ENCODE measurements at regions not wholly inside any gene's neighbourhood (a gene's known extent, or its start where the extent isn't known, plus 50 kb on each side); places are given as distances from the start of the nearest gene placed in this dataset.
"Not testable (repeated sequence)": the region's sequence is repeated elsewhere in the genome, so short reads cannot be mapped to it uniquely, and the experiment has no call there.

- Mint-ChIP-seq H3K27ac (no peak overlapping the region), H3K36me3 (no peaks in the 10 kb centered on the region), H3K9me3 (peaks cover 4 to 8% of the 10 kb centered on the region in 2 donors)
- DNase-seq (ENCODE audit: low spot score in 2 of 2) (no peak), ATAC-seq (no peak)
Measured at GRCh38 chr5:103886826-103887225, 324.2 kb upstream of the NUDT12 start.

- H3K27ac Mint-ChIP-seq = no peak overlapping the region
- peaks cover 4 to 5% of the 10 kb centered on the region in 2 donors for H3K9me3 Mint-ChIP-seq
- DNase-seq (ENCODE audit: low spot score in 2 of 2) (no peak), ATAC-seq (no peak)
- no peaks in the 10 kb centered on the region for H3K36me3 Mint-ChIP-seq
Measured at GRCh38 chr5:103883143-103883542, 320.6 kb upstream of the NUDT12 start.

- Mint-ChIP-seq H3K27ac (no peak overlapping the region), H3K9me3 (peaks cover 1 to 5% of the 10 kb centered on the region in 2 donors), H3K36me3 (no peaks in the 10 kb centered on the region)
- ATAC-seq (no peak), DNase-seq (ENCODE audit: low spot score in 2 of 2) (no peak)
Measured at GRCh38 chr5:103881560-103881959, 319.0 kb upstream of the NUDT12 start.

- Mint-ChIP-seq H3K27ac (no peak overlapping the region), H3K9me3 (no peaks in the 10 kb centered on the region), H3K36me3 (no peaks in the 10 kb centered on the region)
- DNase-seq (ENCODE audit: low spot score in 2 of 2) = no peak
- ATAC-seq = no peak
Measured at GRCh38 chr5:103867857-103868598, 305.4 kb upstream of the NUDT12 start.

GRCh38 chr5:103866169-103866568 lies 303.6 kb upstream of the NUDT12 start:
- Mint-ChIP-seq H3K9me3 (no peaks in the 10 kb centered on the region), H3K27ac (no peak overlapping the region), H3K36me3 (no peaks in the 10 kb centered on the region)
- no peak for ATAC-seq
- no peak for DNase-seq (ENCODE audit: low spot score in 2 of 2)

- no peak for ATAC-seq
- H3K9me3 Mint-ChIP-seq = peaks cover 0 to 7% of the 10 kb centered on the region in 2 donors
- no peaks in the 10 kb centered on the region for H3K36me3 Mint-ChIP-seq
- DNase-seq (ENCODE audit: low spot score in 2 of 2) = no peak
- no peak overlapping the region for H3K27ac Mint-ChIP-seq
Measured at GRCh38 chr5:103862398-103862797, 299.8 kb upstream of the NUDT12 start.

GRCh38 chr5:103860327-103860726 lies 297.7 kb upstream of the NUDT12 start:
- no peak for DNase-seq (ENCODE audit: low spot score in 2 of 2)
- ATAC-seq = no peak
- peaks cover 11 to 17% of the 10 kb centered on the region in 2 donors for H3K9me3 Mint-ChIP-seq
- H3K27ac Mint-ChIP-seq = no peak overlapping the region
- no peaks in the 10 kb centered on the region for H3K36me3 Mint-ChIP-seq

- H3K36me3 Mint-ChIP-seq, ATAC-seq: not testable (repeated sequence)
Measured at GRCh38 chr5:103858367-103858766, 295.8 kb upstream of the NUDT12 start.

GRCh38 chr5:103851091-103851490 lies 288.5 kb upstream of the NUDT12 start:
- DNase-seq (ENCODE audit: low spot score in 2 of 2) = no peak
- Mint-ChIP-seq H3K27ac (no peak overlapping the region), H3K36me3 (no peaks in the 10 kb centered on the region), H3K9me3 (peaks cover 6 to 9% of the 10 kb centered on the region in 2 donors)
- ATAC-seq = no peak

More at GRCh38 chr5:103858367-103858766, 295.8 kb upstream of the NUDT12 start:
- DNase-seq (ENCODE audit: low spot score in 2 of 2); H3K27ac Mint-ChIP-seq: not testable (repeated sequence)
- peaks cover 13 to 17% of the 10 kb centered on the region in 2 donors for H3K9me3 Mint-ChIP-seq

GRCh38 chr5:103849934-103850333 lies 287.3 kb upstream of the NUDT12 start:
- Mint-ChIP-seq H3K36me3 (no peaks in the 10 kb centered on the region), H3K9me3 (peaks cover 3 to 5% of the 10 kb centered on the region in 2 donors), H3K27ac (no peak overlapping the region)
- DNase-seq (ENCODE audit: low spot score in 2 of 2) = no peak
- peak in 1 of 2 donors; percentile 51 for ATAC-seq

GRCh38 chr5:103847060-103847459 lies 284.5 kb upstream of the NUDT12 start:
- Mint-ChIP-seq H3K9me3 (peaks cover 1 to 11% of the 10 kb centered on the region in 2 donors), H3K27ac (no peak overlapping the region), H3K36me3 (no peaks in the 10 kb centered on the region)
- DNase-seq (ENCODE audit: low spot score in 2 of 2) = no peak
- no peak for ATAC-seq

- H3K27ac Mint-ChIP-seq = no peak overlapping the region
- H3K9me3 Mint-ChIP-seq = peaks cover 6 to 17% of the 10 kb centered on the region in 2 donors
- no peaks in the 10 kb centered on the region for H3K36me3 Mint-ChIP-seq
- DNase-seq (ENCODE audit: low spot score in 2 of 2) = no peak
- ATAC-seq = no peak
Measured at GRCh38 chr5:103842936-103843335, 280.3 kb upstream of the NUDT12 start.

GRCh38 chr5:103840600-103840999 lies 278.0 kb upstream of the NUDT12 start:
- Mint-ChIP-seq H3K9me3 (peaks cover 12 to 16% of the 10 kb centered on the region in 2 donors), H3K27ac (no peak overlapping the region), H3K36me3 (no peaks in the 10 kb centered on the region)
- DNase-seq (ENCODE audit: low spot score in 2 of 2) = no peak
- ATAC-seq = no peak

- DNase-seq (ENCODE audit: low spot score in 2 of 2) (no peak), ATAC-seq (no peak)
- Mint-ChIP-seq H3K9me3 (peaks cover 3 to 10% of the 10 kb centered on the region in 2 donors), H3K36me3 (no peaks in the 10 kb centered on the region), H3K27ac (no peak overlapping the region)
Measured at GRCh38 chr5:103834216-103834615, 271.6 kb upstream of the NUDT12 start.

GRCh38 chr5:103829585-103829984 lies 267.0 kb upstream of the NUDT12 start:
- H3K27ac Mint-ChIP-seq = no peak overlapping the region
- ATAC-seq = no peak

GRCh38 chr5:103827976-103828375 lies 265.4 kb upstream of the NUDT12 start:
- DNase-seq (ENCODE audit: low spot score in 2 of 2) (no peak), ATAC-seq (no peak)
- peaks cover 0 to 13% of the 10 kb centered on the region in 2 donors for H3K9me3 Mint-ChIP-seq
- H3K27ac Mint-ChIP-seq = no peak overlapping the region
- no peaks in the 10 kb centered on the region for H3K36me3 Mint-ChIP-seq

More at GRCh38 chr5:103829585-103829984, 267.0 kb upstream of the NUDT12 start:
- DNase-seq (ENCODE audit: low spot score in 2 of 2) = peak in 1 of 2 donors; percentile 2
- peaks cover 0 to 17% of the 10 kb centered on the region in 2 donors for H3K9me3 Mint-ChIP-seq
- H3K36me3 Mint-ChIP-seq = no peaks in the 10 kb centered on the region

- H3K36me3 Mint-ChIP-seq = no peaks in the 10 kb centered on the region
- H3K9me3 Mint-ChIP-seq = peaks cover 7 to 12% of the 10 kb centered on the region in 2 donors
- ATAC-seq = no peak
- H3K27ac Mint-ChIP-seq = no peak overlapping the region
- no peak for DNase-seq (ENCODE audit: low spot score in 2 of 2)
Measured at GRCh38 chr5:103821361-103821760, 258.8 kb upstream of the NUDT12 start.

GRCh38 chr5:103808464-103809106 lies 246.0 kb upstream of the NUDT12 start:
- DNase-seq (ENCODE audit: low spot score in 2 of 2) (no peak), ATAC-seq (peak in 1 of 2 donors; percentile 53)
- Mint-ChIP-seq H3K9me3 (peaks cover 0 to 3% of the 10 kb centered on the region in 2 donors), H3K27ac (no peak overlapping the region), H3K36me3 (no peaks in the 10 kb centered on the region)

Data from activated naive CD4-positive, alpha-beta T cell treated with anti-CD3 and anti-CD28 coated beads, Interleukin-2, amount 50 U/mL, for 72 hours (primary cell).